Natural killer cell (primary cell): ENCODE measurements at regions not wholly inside any gene's neighbourhood (a gene's known extent, or its start where the extent isn't known, plus 50 kb on each side); places are given as distances from the start of the nearest gene placed in this dataset.
"Not testable (repeated sequence)": the region's sequence is repeated elsewhere in the genome, so short reads cannot be mapped to it uniquely, and the experiment has no call there.

ENCODE experiments used
- ATAC-seq, 3 donors: fragments of 150-1000 bp in 2 of 3; fragments of 200-7000 bp in 1 of 3; cut with Tn5 transposase; 1 replicate in 1 of 3; 2 replicates in 2 of 3; pipeline ENCODE4 v1.10.0; 2021; ENCODE audit warnings: mild to moderate bottlenecking in 2 of 3, moderate library complexity in 2 of 3
- DNase-seq, 2 donors: peaks; one replicate each; pipeline versions ENCODE4 v3.0.0 to v3.0.0-alpha.2; 2013 to 2021; ENCODE audit warnings: mixed read lengths in 1 of 2
- H3K27ac ChIP-seq: one replicate; pipeline ENCODE4 v1.5.1; 2013; ENCODE audit warnings: mild to moderate bottlenecking, low read length
- H3K27me3 ChIP-seq: one replicate; pipeline ENCODE4 v1.6.1; 2013; ENCODE audit warnings: low read length; ENCODE audit not compliant: control insufficient read depth, insufficient read depth
- H3K36me3 ChIP-seq: one replicate; pipeline ENCODE4 v1.6.1; 2013; ENCODE audit warnings: low read length; ENCODE audit not compliant: control insufficient read depth, insufficient read depth
- H3K4me1 ChIP-seq: one replicate; pipeline ENCODE4 v1.6.1; 2013; ENCODE audit warnings: low read length; ENCODE audit not compliant: control insufficient read depth, insufficient read depth
- H3K4me3 ChIP-seq: one replicate; pipeline ENCODE4 v1.5.1; 2013; ENCODE audit warnings: low read length
- H3K9me3 ChIP-seq: one replicate; pipeline ENCODE4 v1.6.1; 2013; ENCODE audit warnings: low read length; ENCODE audit not compliant: control insufficient read depth, insufficient read depth
- H3K27ac Mint-ChIP-seq, 2 donors: one replicate each; pipeline ENCODE4 v1.8.0; 2022; ENCODE audit warnings: mild to moderate bottlenecking in 2 of 2, mixed read lengths in 2 of 2, moderate library complexity in 1 of 2
- H3K27me3 Mint-ChIP-seq, 2 donors: one replicate each; pipeline ENCODE4 v1.8.0; 2022; ENCODE audit warnings: low read depth in 2 of 2, mixed read lengths in 2 of 2
- H3K36me3 Mint-ChIP-seq: one replicate; pipeline ENCODE4 v1.8.0; 2022; ENCODE audit warnings: mixed read lengths
- H3K4me1 Mint-ChIP-seq, 2 donors: one replicate each; pipeline ENCODE4 v1.8.0; 2022; ENCODE audit warnings: mixed read lengths in 2 of 2
- H3K4me3 Mint-ChIP-seq: one replicate; pipeline ENCODE4 v1.8.0; 2022; ENCODE audit warnings: mild to moderate bottlenecking, moderate library complexity, mixed read lengths
- H3K9me3 Mint-ChIP-seq, 2 donors: one replicate each; pipeline ENCODE4 v1.8.0; 2022; ENCODE audit warnings: mixed read lengths in 2 of 2
- CTCF ChIP-seq: fragments of 200-600 bp; IDR thresholded peaks from one replicate; pipeline ENCODE4 v1.8.0; 2022; ENCODE audit warnings: antibody characterized with exemption
- WGBS: methylation state at CpG from one replicate; pipeline ENCODE4 v1.1.7; 2013; ENCODE audit warnings: missing lambda C conversion rate; ENCODE audit not compliant: insufficient coverage; 5-methylcytosine and 5-hydroxymethylcytosine counted together
- intact Hi-C: fragments of 100-400 bp; cut with micrococcal nuclease; formaldehyde crosslinking; loops from one replicate; pipeline ENCODE4 v1.14.2; 2022

DNA sequence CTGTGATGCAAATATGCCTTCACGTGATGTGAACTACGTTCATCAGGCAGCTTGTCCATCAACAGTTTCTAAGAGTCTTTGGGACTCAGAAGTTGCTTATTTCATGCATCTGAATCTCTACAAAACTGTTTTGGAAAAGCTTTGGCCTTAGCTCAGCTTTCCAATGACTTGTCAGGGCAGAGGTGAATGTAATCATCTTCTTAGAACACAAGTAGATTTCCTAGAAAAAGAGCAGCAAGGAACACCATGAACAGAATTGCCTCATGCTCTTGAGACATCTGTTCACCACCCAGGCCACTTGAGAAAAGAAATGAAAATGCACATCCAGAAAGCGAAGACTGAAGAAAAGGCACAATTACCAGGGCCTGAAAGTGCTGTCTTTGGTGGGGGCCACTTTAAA, 105.8 kb upstream of the PDHA1 start:
- DNase-seq (no peak), ATAC-seq (no peak)
- Mint-ChIP-seq H3K36me3 (no peaks in the 10 kb centered on the region), H3K4me1 (no peaks in the 10 kb centered on the region), H3K27me3 (peaks cover 7 to 12% of the 10 kb centered on the region in 2 donors), H3K4me3 (no peak overlapping the region), H3K9me3 (peaks cover 0 to 2% of the 10 kb centered on the region in 2 donors), H3K27ac (no peak overlapping the region)
- Histone ChIP-seq H3K27ac (no peak overlapping the region), H3K9me3 (peaks cover 3% of the 10 kb centered on the region), H3K4me3 (no peak overlapping the region), H3K36me3 (no peaks in the 10 kb centered on the region), H3K27me3 (no peaks in the 10 kb centered on the region), H3K4me1 (no peaks in the 10 kb centered on the region)
- 93% methylated on average over 3 of the region's 3 CpGs for WGBS
- intact Hi-C loops = no loop called here
- no peak for TF ChIP-seq CTCF

DNA sequence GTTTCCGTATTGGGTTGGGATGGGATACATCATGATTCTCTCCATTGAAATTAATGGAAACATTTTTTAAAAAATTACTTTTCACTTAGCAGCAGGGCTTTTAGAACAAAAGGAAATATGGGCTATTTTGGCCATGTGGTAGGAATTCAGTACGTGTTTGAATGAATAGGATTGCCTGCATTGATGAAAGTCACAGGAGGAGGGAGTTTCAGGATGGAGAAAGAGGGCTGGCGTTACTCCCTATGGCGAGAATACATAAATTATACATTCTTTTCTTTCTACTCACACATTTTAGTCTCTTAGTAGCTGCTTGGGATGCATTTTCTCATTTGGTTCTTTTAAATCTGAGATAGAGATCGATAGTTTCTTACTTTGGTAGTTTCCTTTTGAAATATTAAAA, 100.3 kb upstream of the PDHA1 start:
- 67% methylated on average over 1 of the region's 5 CpGs for WGBS
- Mint-ChIP-seq H3K4me3 (no peak overlapping the region), H3K4me1 (no peaks in the 10 kb centered on the region), H3K27ac (no peak overlapping the region), H3K27me3 (peaks cover 0 to 8% of the 10 kb centered on the region in 2 donors), H3K36me3 (no peaks in the 10 kb centered on the region), H3K9me3 (peaks cover 0 to 4% of the 10 kb centered on the region in 2 donors)
- H3K9me3 ChIP-seq = peaks cover 3% of the 10 kb centered on the region
- no peaks in the 10 kb centered on the region for H3K4me1 ChIP-seq
- no peak for TF ChIP-seq CTCF
- H3K36me3 ChIP-seq = no peaks in the 10 kb centered on the region
- no peak overlapping the region for H3K27ac ChIP-seq
- no peak overlapping the region for H3K4me3 ChIP-seq
- no peaks in the 10 kb centered on the region for H3K27me3 ChIP-seq
- DNase-seq (no peak), ATAC-seq (no peak)
- intact Hi-C loops = no loop called here

DNA sequence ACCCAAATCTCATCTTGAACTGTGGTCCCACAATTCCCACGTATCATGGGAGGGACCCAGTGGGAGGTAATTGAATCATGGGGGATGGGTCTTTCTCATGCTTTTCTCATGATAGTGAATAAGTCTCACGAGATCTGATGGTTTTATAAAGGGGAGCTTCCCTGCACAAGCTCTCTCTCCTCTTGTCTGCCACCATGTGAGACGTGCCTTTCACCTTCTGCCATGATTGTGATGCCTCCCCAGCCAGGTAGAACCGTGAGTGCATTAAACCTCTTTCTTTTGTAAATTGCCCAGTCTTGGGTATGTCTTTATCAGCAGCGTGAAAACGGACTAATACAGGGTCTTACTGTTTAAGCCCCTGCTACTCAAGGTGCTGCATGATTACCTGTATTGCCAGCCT, 98.8 kb upstream of the PDHA1 start:
- H3K9me3 ChIP-seq, H3K36me3 ChIP-seq, ATAC-seq, H3K9me3 Mint-ChIP-seq, intact Hi-C loops, DNase-seq, H3K4me3 ChIP-seq, H3K27me3 ChIP-seq, H3K4me1 Mint-ChIP-seq, H3K4me3 Mint-ChIP-seq, H3K36me3 Mint-ChIP-seq, H3K27ac Mint-ChIP-seq, H3K27me3 Mint-ChIP-seq, H3K4me1 ChIP-seq, H3K27ac ChIP-seq: not testable (repeated sequence)
- WGBS = 78% methylated on average over 4 of the region's 6 CpGs

DNA sequence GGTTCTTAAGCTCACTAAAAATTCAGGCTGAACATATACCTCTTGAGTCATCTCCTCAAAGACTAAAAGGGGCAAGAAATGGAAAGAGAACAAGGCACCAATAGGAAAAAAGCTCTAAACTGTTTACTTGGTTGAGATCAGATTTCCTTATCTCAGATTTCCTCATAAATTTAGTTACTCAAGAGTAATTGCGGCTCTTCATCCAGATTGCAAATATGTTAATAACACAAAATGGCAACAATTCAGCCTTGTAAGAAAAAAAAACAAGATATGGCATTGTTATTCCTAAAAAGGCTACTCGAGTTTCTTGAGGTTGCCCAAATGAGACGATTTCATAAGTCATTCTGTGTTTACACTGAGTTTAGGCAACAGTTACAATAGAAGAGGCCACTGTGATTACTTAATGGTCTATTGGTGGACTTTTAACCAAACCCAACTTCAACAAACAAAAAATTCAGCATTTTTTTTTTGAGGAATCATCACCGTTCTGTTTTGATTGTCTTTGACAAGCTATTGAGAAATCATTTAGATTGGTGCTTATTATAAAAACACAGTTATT, 97.9 kb upstream of the PDHA1 start:
- Histone ChIP-seq H3K27me3 (no peaks in the 10 kb centered on the region), H3K36me3 (no peaks in the 10 kb centered on the region), H3K4me1 (no peaks in the 10 kb centered on the region), H3K9me3 (peaks cover 1% of the 10 kb centered on the region), H3K27ac (no peak overlapping the region), H3K4me3 (no peak overlapping the region)
- no peaks in the 10 kb centered on the region for H3K4me1 Mint-ChIP-seq
- no peak for TF ChIP-seq CTCF
- DNase-seq = no peak
- H3K27ac Mint-ChIP-seq = no peak overlapping the region
- intact Hi-C loops = no loop called here
- H3K27me3 Mint-ChIP-seq = peaks cover 0 to 5% of the 10 kb centered on the region in 2 donors
- H3K4me3 Mint-ChIP-seq = no peak overlapping the region
- 83% methylated on average over 1 of the region's 4 CpGs for WGBS
- H3K9me3 Mint-ChIP-seq = peaks cover 0 to 7% of the 10 kb centered on the region in 2 donors
- no peaks in the 10 kb centered on the region for H3K36me3 Mint-ChIP-seq
- ATAC-seq = no peak
